HUES6 (cell line): ENCODE measurements at regions not wholly inside any gene's neighbourhood (a gene's known extent, or its start where the extent isn't known, plus 50 kb on each side); places are given as distances from the start of the nearest gene placed in this dataset.
"Not testable (repeated sequence)": the region's sequence is repeated elsewhere in the genome, so short reads cannot be mapped to it uniquely, and the experiment has no call there.

Experiments
- H3K27ac ChIP-seq: 2 replicates; pipeline ENCODE4 v1.7.0; 2013; ENCODE audit warnings: low read depth, mild to moderate bottlenecking, low read length, inconsistent platforms
- H3K27me3 ChIP-seq: 2 replicates; pipeline ENCODE4 v1.6.1; 2013; ENCODE audit warnings: low read length; ENCODE audit not compliant: control insufficient read depth, insufficient read depth
- H3K36me3 ChIP-seq: 2 replicates; pipeline ENCODE4 v1.6.1; 2013; ENCODE audit warnings: low read length; ENCODE audit not compliant: control insufficient read depth, insufficient read depth
- H3K4me1 ChIP-seq: 2 replicates; pipeline ENCODE4 v1.6.1; 2013; ENCODE audit warnings: low read length; ENCODE audit not compliant: control insufficient read depth, insufficient read depth
- H3K4me3 ChIP-seq: 2 replicates; pipeline ENCODE4 v1.5.1; 2013; ENCODE audit warnings: low read depth, low read length
- H3K9ac ChIP-seq: one replicate; pipeline ENCODE4 v1.6.1; 2013; ENCODE audit warnings: mild to moderate bottlenecking, low read length
- H3K9me3 ChIP-seq: 2 replicates; pipeline ENCODE4 v1.6.1; 2013; ENCODE audit warnings: low read depth, low read length; ENCODE audit not compliant: control insufficient read depth, insufficient read depth

- H3K27ac ChIP-seq = no peak overlapping the region
- no peaks in the 10 kb centered on the region for H3K27me3 ChIP-seq
- H3K4me1 ChIP-seq = no peaks in the 10 kb centered on the region; the same call in 1 of the 2 replicates
- 0 out of 2 replicates have a peak, but pooled peaks cover 4% of the 10 kb centered on the region for H3K9me3 ChIP-seq
- H3K9ac ChIP-seq = no peak overlapping the region
- H3K36me3 ChIP-seq = no peaks in the 10 kb centered on the region
- no peak overlapping the region for H3K4me3 ChIP-seq
Observed at GRCh38 chr10:108048898-108049297, 884.4 kb upstream of the SORCS1 start.

- no peaks in the 10 kb centered on the region for H3K27me3 ChIP-seq
Observed at GRCh38 chr10:108039821-108040584, 875.5 kb upstream of the SORCS1 start.

GRCh38 chr10:108037061-108037460 lies 872.6 kb upstream of the SORCS1 start:
- peaks cover 8% of the 10 kb centered on the region; the same call in 1 of the 2 replicates for H3K9me3 ChIP-seq
- no peaks in the 10 kb centered on the region for H3K4me1 ChIP-seq
- H3K9ac ChIP-seq = no peak overlapping the region
- H3K4me3 ChIP-seq = no peak overlapping the region
- no peaks in the 10 kb centered on the region for H3K36me3 ChIP-seq
- H3K27ac ChIP-seq = no peak overlapping the region
- H3K27me3 ChIP-seq = no peaks in the 10 kb centered on the region

More at GRCh38 chr10:108039821-108040584, 875.5 kb upstream of the SORCS1 start:
- H3K27ac ChIP-seq = peak overlapping the region; percentile 53
- peaks cover 8% of the 10 kb centered on the region; the same call in 1 of the 2 replicates for H3K9me3 ChIP-seq
- H3K9ac ChIP-seq = no peak overlapping the region
- no peaks in the 10 kb centered on the region for H3K4me1 ChIP-seq
- H3K36me3 ChIP-seq = no peaks in the 10 kb centered on the region
- no peak overlapping the region for H3K4me3 ChIP-seq

GRCh38 chr10:108036265-108036664 lies 871.8 kb upstream of the SORCS1 start:
- H3K9me3 ChIP-seq = peaks cover 8% of the 10 kb centered on the region; the same call in 1 of the 2 replicates
- H3K27ac ChIP-seq = no peak overlapping the region
- no peaks in the 10 kb centered on the region for H3K4me1 ChIP-seq
- no peaks in the 10 kb centered on the region for H3K36me3 ChIP-seq
- H3K4me3 ChIP-seq = no peak overlapping the region
- H3K27me3 ChIP-seq = no peaks in the 10 kb centered on the region
- H3K9ac ChIP-seq = no peak overlapping the region

- no peaks in the 10 kb centered on the region for H3K4me1 ChIP-seq
- no peaks in the 10 kb centered on the region for H3K36me3 ChIP-seq
- H3K4me3 ChIP-seq = no peak overlapping the region
- no peaks in the 10 kb centered on the region for H3K27me3 ChIP-seq
- H3K9me3 ChIP-seq = peaks cover 8% of the 10 kb centered on the region; the same call in 1 of the 2 replicates
- H3K27ac ChIP-seq = no peak overlapping the region
- H3K9ac ChIP-seq = no peak overlapping the region
Observed at GRCh38 chr10:108034829-108035228, 870.3 kb upstream of the SORCS1 start.

- H3K9me3 ChIP-seq, H3K4me1 ChIP-seq, H3K9ac ChIP-seq, H3K36me3 ChIP-seq, H3K27ac ChIP-seq, H3K27me3 ChIP-seq, H3K4me3 ChIP-seq: not testable (repeated sequence)
Observed at GRCh38 chr10:108033518-108033917, 869.0 kb upstream of the SORCS1 start.

- no peaks in the 10 kb centered on the region for H3K36me3 ChIP-seq
- no peaks in the 10 kb centered on the region for H3K4me1 ChIP-seq
- H3K27ac ChIP-seq = no peak overlapping the region
- H3K9ac ChIP-seq = no peak overlapping the region
- peaks cover 9% of the 10 kb centered on the region; the same call in 1 of the 2 replicates for H3K9me3 ChIP-seq
- no peak overlapping the region for H3K4me3 ChIP-seq
- no peaks in the 10 kb centered on the region for H3K27me3 ChIP-seq
Observed at GRCh38 chr10:108031505-108031904, 867.0 kb upstream of the SORCS1 start.

GRCh38 chr10:108014902-108015177 lies 850.3 kb upstream of the SORCS1 start:
- no peak overlapping the region for H3K9ac ChIP-seq

GRCh38 chr10:108014145-108014901 lies 849.8 kb upstream of the SORCS1 start:
- Histone ChIP-seq H3K4me3 (no peak overlapping the region), H3K9ac (no peak overlapping the region), H3K9me3 (no peaks in the 10 kb centered on the region; the same call in 1 of the 2 replicates), H3K27me3 (no peaks in the 10 kb centered on the region), H3K4me1 (no peaks in the 10 kb centered on the region), H3K36me3 (no peaks in the 10 kb centered on the region), H3K27ac (no peak overlapping the region)

More at GRCh38 chr10:108014902-108015177, 850.3 kb upstream of the SORCS1 start:
- Histone ChIP-seq H3K4me3 (no peak overlapping the region), H3K36me3 (no peaks in the 10 kb centered on the region), H3K9me3 (no peaks in the 10 kb centered on the region; the same call in 1 of the 2 replicates), H3K27ac (no peak overlapping the region), H3K27me3 (no peaks in the 10 kb centered on the region), H3K4me1 (no peaks in the 10 kb centered on the region)

- H3K27ac ChIP-seq = no peak overlapping the region
- H3K27me3 ChIP-seq = no peaks in the 10 kb centered on the region
- H3K4me1 ChIP-seq = no peaks in the 10 kb centered on the region
- H3K9ac ChIP-seq = no peak overlapping the region
- H3K9me3 ChIP-seq = peaks cover 18% of the 10 kb centered on the region
- H3K36me3 ChIP-seq = no peaks in the 10 kb centered on the region
- no peak overlapping the region for H3K4me3 ChIP-seq
Observed at GRCh38 chr10:108005627-108006026, 841.1 kb upstream of the SORCS1 start.

- no peak overlapping the region for H3K9ac ChIP-seq
- no peaks in the 10 kb centered on the region for H3K36me3 ChIP-seq
- H3K27ac ChIP-seq = no peak overlapping the region
- no peaks in the 10 kb centered on the region for H3K4me1 ChIP-seq
- H3K4me3 ChIP-seq = no peak overlapping the region
- no peaks in the 10 kb centered on the region for H3K27me3 ChIP-seq
- H3K9me3 ChIP-seq = peaks cover 18% of the 10 kb centered on the region
Observed at GRCh38 chr10:108003576-108003975, 839.1 kb upstream of the SORCS1 start.
